Stomach (tissue), 8 donors: ENCODE measurements at regions not wholly inside any gene's neighbourhood (a gene's known extent, or its start where the extent isn't known, plus 50 kb on each side); places are given as distances from the start of the nearest gene placed in this dataset.

Experiments used
- DNase-seq, 2 donors: peaks; one replicate each; pipeline versions ENCODE4 v3.0.0 to v3.0.0-alpha.2; 2013 to 2019
- H3K27ac ChIP-seq, 5 donors: fragments of 200-600 bp in 4 of 5; sonication (generic) in 4 of 5; one replicate each; pipeline ENCODE4 v1.5.1; 2013 to 2019; ENCODE audit warnings: mild to moderate bottlenecking in 1 of 5, moderate library complexity in 1 of 5
- H3K27me3 ChIP-seq, 3 donors: fragments of 200-600 bp; sonication (generic); one replicate each; pipeline ENCODE4 v1.5.1; 2017 to 2019; ENCODE audit warnings: mixed run types in 1 of 3
- H3K36me3 ChIP-seq, 4 donors: fragments of 200-600 bp; sonication (generic); 1 replicate in 3 of 4; 2 replicates in 1 of 4; pipeline ENCODE4 v1.5.1; 2016 to 2019
- H3K4me1 ChIP-seq, 4 donors: fragments of 200-600 bp; sonication (generic); one replicate each; pipeline ENCODE4 v1.5.1; 2016 to 2019
- H3K4me3 ChIP-seq, 4 donors: fragments of 200-600 bp; sonication (generic) in 3 of 4; one replicate each; pipeline ENCODE4 v1.5.1; 2016 to 2019; ENCODE audit warnings: mild to moderate bottlenecking in 1 of 4
- H3K9me3 ChIP-seq, 4 donors: fragments of 200-600 bp; sonication (generic); one replicate each; pipeline ENCODE4 v1.5.1; 2016 to 2019
- EP300 ChIP-seq: sonication (generic); formaldehyde crosslinking; IDR thresholded peaks from one replicate; pipeline ENCODE4 v1.6.1; 2017; ENCODE audit warnings: antibody characterized with exemption
- POLR2A ChIP-seq, 4 donors: fragments of 450-650 bp; IDR thresholded peaks; one replicate each; pipeline ENCODE4 v1.6.1; 2016; ENCODE audit warnings: antibody characterized with exemption in 4 of 4, control low read depth in 2 of 4, mild to moderate bottlenecking in 1 of 4, moderate library complexity in 1 of 4
- POLR2AphosphoS5 ChIP-seq, 3 donors: sonication (generic); formaldehyde crosslinking; IDR thresholded peaks; one replicate each; pipeline ENCODE4 v1.6.1; 2016; ENCODE audit warnings: antibody characterized with exemption in 3 of 3
- WGBS, 5 donors: extraction: QIAGEN DNeasy Blood & Tissue Kit in 3 of 5; methylation state at CpG; one replicate each; pipeline versions ENCODE4 v1.1.5 to v1.1.7; 2013 to 2018; 5-methylcytosine and 5-hydroxymethylcytosine counted together
- intact Hi-C: fragments of 100-400 bp; cut with DNase I; formaldehyde crosslinking; loops from one replicate; pipeline ENCODE4 v1.15.1; 2023; ENCODE audit warnings: low total_unique reads
- TF ChIP-seq, protein P1 (sequence below), 7 experiments: fragments of 450-650 bp in 4 of 7; fragments of 200-600 bp in 3 of 7; sonication (generic) in 3 of 7; IDR thresholded peaks; one replicate each; pipeline ENCODE4 v1.5.1; 2016 to 2019; ENCODE audit warnings: antibody characterized with exemption in 7 of 7, control low read depth in 2 of 7, mild to moderate bottlenecking in 1 of 7
- donor health status: healthy with polysubstance abuse.
- donor health status: Bipolar disorder and iron deficiency.
- donor health status: healthy.

GRCh38 chr10:71089162-71089561, 123.2 kb upstream of the UNC5B start:
- no peak overlapping the region for H3K4me3 ChIP-seq
- H3K27me3 ChIP-seq, result peaks cover 0 to 18% (median 0%) of the 10 kb centered on the region in 3 donors
- H3K4me1 ChIP-seq, result no peaks in the 10 kb centered on the region
- TF ChIP-seq EP300 (no peak), POLR2AphosphoS5 (IDR thresholded peaks at IDR 0.05) (no peak)
- H3K36me3 ChIP-seq, result no peaks in the 10 kb centered on the region
- no peak overlapping the region for H3K27ac ChIP-seq
- intact Hi-C loops, result no loop called here
- no peaks in the 10 kb centered on the region for H3K9me3 ChIP-seq
- peak in 1 of 2 donors; percentile 21 for DNase-seq
- WGBS, 5 donors, result 50 to 86% (median 63%) methylated on average over 1 of the region's 1 CpG

- Histone ChIP-seq H3K27me3 (peaks cover 0 to 10% (median 0%) of the 10 kb centered on the region in 3 donors), H3K4me3 (no peak overlapping the region), H3K4me1 (no peaks in the 10 kb centered on the region), H3K9me3 (no peaks in the 10 kb centered on the region), H3K36me3 (no peaks in the 10 kb centered on the region), H3K27ac (no peak overlapping the region)
- 69 to 91% (median 90%) methylated on average over 5 of the region's 5 CpGs for WGBS, 5 donors
- intact Hi-C loops, result no loop called here
- no peak for TF ChIP-seq POLR2AphosphoS5 (IDR thresholded peaks at IDR 0.05)
- no peak for TF ChIP-seq EP300
- TF ChIP-seq POLR2A (IDR thresholded peaks at IDR 0.05), result no peak
- TF ChIP-seq, protein P1, sequence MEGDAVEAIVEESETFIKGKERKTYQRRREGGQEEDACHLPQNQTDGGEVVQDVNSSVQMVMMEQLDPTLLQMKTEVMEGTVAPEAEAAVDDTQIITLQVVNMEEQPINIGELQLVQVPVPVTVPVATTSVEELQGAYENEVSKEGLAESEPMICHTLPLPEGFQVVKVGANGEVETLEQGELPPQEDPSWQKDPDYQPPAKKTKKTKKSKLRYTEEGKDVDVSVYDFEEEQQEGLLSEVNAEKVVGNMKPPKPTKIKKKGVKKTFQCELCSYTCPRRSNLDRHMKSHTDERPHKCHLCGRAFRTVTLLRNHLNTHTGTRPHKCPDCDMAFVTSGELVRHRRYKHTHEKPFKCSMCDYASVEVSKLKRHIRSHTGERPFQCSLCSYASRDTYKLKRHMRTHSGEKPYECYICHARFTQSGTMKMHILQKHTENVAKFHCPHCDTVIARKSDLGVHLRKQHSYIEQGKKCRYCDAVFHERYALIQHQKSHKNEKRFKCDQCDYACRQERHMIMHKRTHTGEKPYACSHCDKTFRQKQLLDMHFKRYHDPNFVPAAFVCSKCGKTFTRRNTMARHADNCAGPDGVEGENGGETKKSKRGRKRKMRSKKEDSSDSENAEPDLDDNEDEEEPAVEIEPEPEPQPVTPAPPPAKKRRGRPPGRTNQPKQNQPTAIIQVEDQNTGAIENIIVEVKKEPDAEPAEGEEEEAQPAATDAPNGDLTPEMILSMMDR (IDR thresholded peaks at IDR 0.05), result no peak
- peak in 1 of 2 donors; percentile 10 for DNase-seq
Observed at GRCh38 chr10:71090330-71090729, 122.0 kb upstream of the UNC5B start.

DNA sequence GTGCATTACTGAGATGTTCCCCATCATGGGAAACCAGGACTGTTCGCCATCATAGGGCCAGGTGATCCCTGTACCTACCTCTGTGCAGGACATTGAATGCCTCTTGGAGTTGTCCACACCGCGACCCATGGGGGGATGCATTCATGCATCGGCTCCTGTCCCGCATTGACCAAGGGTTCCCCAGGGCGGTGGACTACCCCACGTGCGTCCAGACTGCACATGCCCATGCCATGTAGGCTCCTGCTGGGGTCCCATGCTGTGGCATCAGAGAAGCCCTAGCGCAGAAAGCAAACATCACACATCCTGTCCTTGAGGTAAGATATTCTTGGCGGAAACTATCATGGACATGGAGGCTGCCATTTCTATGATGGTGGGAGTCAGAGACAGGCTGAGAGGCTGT, 121.6 kb upstream of the UNC5B start:
- no peaks in the 10 kb centered on the region for H3K4me1 ChIP-seq
- WGBS, 5 donors, result 88 to 96% (median 94%) methylated on average over 10 of the region's 10 CpGs
- no peaks in the 10 kb centered on the region for H3K36me3 ChIP-seq
- H3K27me3 ChIP-seq, result peaks cover 0 to 8% (median 0%) of the 10 kb centered on the region in 3 donors
- DNase-seq, result peak in 1 of 2 donors; percentile 22
- intact Hi-C loops, result no loop called here
- no peak overlapping the region for H3K27ac ChIP-seq
- no peak for TF ChIP-seq EP300
- TF ChIP-seq POLR2AphosphoS5 (IDR thresholded peaks at IDR 0.05), result no peak
- no peak for TF ChIP-seq POLR2A (IDR thresholded peaks at IDR 0.05)
- TF ChIP-seq, protein P1 (IDR thresholded peaks at IDR 0.05), result no peak
- H3K4me3 ChIP-seq, result no peak overlapping the region
- H3K9me3 ChIP-seq, result no peaks in the 10 kb centered on the region

GRCh38 chr10:71092812-71093401, 119.5 kb upstream of the UNC5B start:
- H3K27me3 ChIP-seq, result peaks cover 0 to 5% (median 0%) of the 10 kb centered on the region in 3 donors
- no peaks in the 10 kb centered on the region for H3K36me3 ChIP-seq
- H3K4me1 ChIP-seq, result no peaks in the 10 kb centered on the region
- H3K4me3 ChIP-seq, result no peak overlapping the region
- H3K27ac ChIP-seq, result no peak overlapping the region
- 57 to 82% (median 76%) methylated on average over 3 to 4 of the region's 4 CpGs for WGBS, 5 donors
- H3K9me3 ChIP-seq, result no peaks in the 10 kb centered on the region
- TF ChIP-seq, protein P1 (IDR thresholded peaks at IDR 0.05), result no peak
- TF ChIP-seq POLR2AphosphoS5 (IDR thresholded peaks at IDR 0.05) (no peak), POLR2A (IDR thresholded peaks at IDR 0.05) (no peak), EP300 (no peak)
- intact Hi-C loops, result no loop called here
- peak in 1 of 2 donors; percentile 17 for DNase-seq

DNA sequence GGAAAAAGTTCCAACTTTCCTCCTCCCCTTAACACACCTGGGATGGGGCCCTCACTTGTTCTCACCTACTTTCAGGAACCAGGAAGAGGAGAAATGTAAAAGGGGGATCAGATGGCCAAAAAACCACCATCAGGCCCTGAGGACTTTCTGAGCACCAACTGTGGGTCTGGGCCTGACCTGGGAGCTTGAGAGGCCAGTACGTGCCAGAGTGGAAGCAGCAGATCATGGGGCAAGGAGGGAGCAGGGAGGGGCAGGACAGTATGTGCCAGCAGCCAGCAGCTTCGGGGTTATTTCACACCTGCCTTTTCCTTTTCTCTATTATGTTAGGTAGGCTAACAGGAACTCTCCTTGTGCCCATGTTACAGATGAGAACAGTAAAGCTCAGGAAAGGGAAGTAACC, 118.8 kb upstream of the UNC5B start:
- WGBS, 5 donors, result 59 to 81% (median 76%) methylated on average over 2 of the region's 2 CpGs
- no peaks in the 10 kb centered on the region for H3K9me3 ChIP-seq

More for the DNA sequence above, 118.8 kb upstream of the UNC5B start:
- TF ChIP-seq POLR2A (IDR thresholded peaks at IDR 0.05), result no peak
- no peak for TF ChIP-seq EP300
- TF ChIP-seq, protein P1 (IDR thresholded peaks at IDR 0.05), result no peak
- no peak for TF ChIP-seq POLR2AphosphoS5 (IDR thresholded peaks at IDR 0.05)
- intact Hi-C loops, result no loop called here
- Histone ChIP-seq H3K4me3 (no peak overlapping the region), H3K27me3 (peaks cover 0 to 5% (median 2%) of the 10 kb centered on the region in 3 donors), H3K27ac (no peak overlapping the region), H3K4me1 (no peaks in the 10 kb centered on the region), H3K36me3 (no peaks in the 10 kb centered on the region)
- DNase-seq, result peak in 1 of 2 donors; percentile 7
